Skeletal muscle tissue (tissue), 3 donors: ENCODE measurements at regions not wholly inside any gene's neighbourhood (a gene's known extent, or its start where the extent isn't known, plus 50 kb on each side); places are given as distances from the start of the nearest gene placed in this dataset.

Experiments
- H3K27ac ChIP-seq: one replicate; pipeline ENCODE4 v1.7.0; 2013; ENCODE audit warnings: mild to moderate bottlenecking, low read depth, low read length, inconsistent platforms
- H3K27me3 ChIP-seq, 3 donors: one replicate each; pipeline ENCODE4 v1.7.0; 2013; ENCODE audit warnings: low read length in 3 of 3; ENCODE audit not compliant: control insufficient read depth in 3 of 3, insufficient read depth in 3 of 3
- H3K36me3 ChIP-seq, 3 donors: one replicate each; pipeline ENCODE4 v1.7.0; 2013; ENCODE audit warnings: low read length in 3 of 3; ENCODE audit not compliant: control insufficient read depth in 3 of 3, insufficient read depth in 3 of 3
- H3K4me1 ChIP-seq, 3 donors: one replicate each; pipeline ENCODE4 v1.7.0; 2013; ENCODE audit warnings: low read length in 3 of 3, mild to moderate bottlenecking in 3 of 3; ENCODE audit not compliant: control insufficient read depth in 3 of 3, insufficient read depth in 3 of 3
- H3K4me3 ChIP-seq, 3 donors: one replicate each; pipeline ENCODE4 v1.7.0; 2013; ENCODE audit warnings: low read length in 3 of 3
- H3K9ac ChIP-seq, 3 donors: one replicate each; pipeline ENCODE4 v1.7.0; 2013; ENCODE audit warnings: low read length in 3 of 3, mild to moderate bottlenecking in 3 of 3, moderate library complexity in 2 of 3, low read depth in 1 of 3
- H3K9me3 ChIP-seq, 3 donors: one replicate each; pipeline ENCODE4 v1.7.0; 2013; ENCODE audit warnings: low read length in 3 of 3; ENCODE audit not compliant: control insufficient read depth in 3 of 3
- donor health status: Osteomylitis.

GRCh38 chr10:90575125-90575524 is 282.7 kb downstream of the HTR7 start:
- Histone ChIP-seq H3K4me1 (no peaks in the 10 kb centered on the region), H3K27me3 (no peaks in the 10 kb centered on the region), H3K4me3 (no peak overlapping the region), H3K9me3 (no peaks in the 10 kb centered on the region), H3K9ac (no peak overlapping the region), H3K27ac (no peak overlapping the region), H3K36me3 (no peaks in the 10 kb centered on the region)

- Histone ChIP-seq H3K27ac (no peak overlapping the region), H3K36me3 (no peaks in the 10 kb centered on the region), H3K4me1 (no peaks in the 10 kb centered on the region), H3K9ac (no peak overlapping the region), H3K4me3 (no peak overlapping the region), H3K27me3 (no peaks in the 10 kb centered on the region), H3K9me3 (no peaks in the 10 kb centered on the region)
These were observed 280.3 kb downstream of the HTR7 start for GRCh38 chr10:90577569-90577968.

GRCh38 chr10:90579602-90580242 is 278.1 kb downstream of the HTR7 start:
- no peaks in the 10 kb centered on the region for H3K9me3 ChIP-seq
- H3K27me3 ChIP-seq: no peaks in the 10 kb centered on the region
- no peaks in the 10 kb centered on the region for H3K4me1 ChIP-seq
- H3K4me3 ChIP-seq: no peak overlapping the region
- H3K9ac ChIP-seq: no peak overlapping the region
- H3K36me3 ChIP-seq: no peaks in the 10 kb centered on the region
- no peak overlapping the region for H3K27ac ChIP-seq

GRCh38 chr10:90583416-90583815 is 274.4 kb downstream of the HTR7 start:
- Histone ChIP-seq H3K27me3 (no peaks in the 10 kb centered on the region), H3K4me1 (no peaks in the 10 kb centered on the region), H3K36me3 (no peaks in the 10 kb centered on the region), H3K9me3 (no peaks in the 10 kb centered on the region), H3K9ac (no peak overlapping the region), H3K4me3 (no peak overlapping the region), H3K27ac (no peak overlapping the region)

DNA sequence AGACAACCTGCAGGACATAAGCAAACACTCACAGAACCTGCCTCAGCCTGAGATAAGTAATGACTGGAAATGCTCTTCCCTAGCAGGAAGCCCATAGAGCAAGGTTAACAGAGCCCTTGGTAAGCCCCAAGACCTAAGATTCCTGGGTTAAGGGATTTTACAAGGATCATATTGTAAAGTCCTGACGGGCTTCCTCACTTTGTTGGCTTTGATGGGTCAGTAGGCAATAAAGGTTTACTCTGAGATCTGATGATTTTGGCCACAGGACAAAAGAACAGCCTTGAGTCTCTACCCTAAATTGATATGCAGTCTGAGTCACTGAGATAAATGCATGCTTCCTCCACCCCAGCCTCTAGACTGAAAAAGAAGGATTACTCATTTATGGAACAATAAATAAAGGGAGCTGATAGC is 270.8 kb downstream of the HTR7 start:
- Histone ChIP-seq H3K9me3 (no peaks in the 10 kb centered on the region), H3K36me3 (no peaks in the 10 kb centered on the region), H3K4me3 (no peak overlapping the region), H3K27me3 (no peaks in the 10 kb centered on the region), H3K27ac (no peak overlapping the region), H3K4me1 (peaks cover 0 to 3% (median 2%) of the 10 kb centered on the region in 3 donors), H3K9ac (no peak overlapping the region)

- Histone ChIP-seq H3K4me1 (peaks cover 0 to 3% (median 2%) of the 10 kb centered on the region in 3 donors), H3K9ac (no peak overlapping the region), H3K27ac (no peak overlapping the region), H3K4me3 (no peak overlapping the region), H3K36me3 (no peaks in the 10 kb centered on the region), H3K9me3 (no peaks in the 10 kb centered on the region), H3K27me3 (no peaks in the 10 kb centered on the region)
These were observed 270.3 kb downstream of the HTR7 start for GRCh38 chr10:90587561-90587960.

DNA sequence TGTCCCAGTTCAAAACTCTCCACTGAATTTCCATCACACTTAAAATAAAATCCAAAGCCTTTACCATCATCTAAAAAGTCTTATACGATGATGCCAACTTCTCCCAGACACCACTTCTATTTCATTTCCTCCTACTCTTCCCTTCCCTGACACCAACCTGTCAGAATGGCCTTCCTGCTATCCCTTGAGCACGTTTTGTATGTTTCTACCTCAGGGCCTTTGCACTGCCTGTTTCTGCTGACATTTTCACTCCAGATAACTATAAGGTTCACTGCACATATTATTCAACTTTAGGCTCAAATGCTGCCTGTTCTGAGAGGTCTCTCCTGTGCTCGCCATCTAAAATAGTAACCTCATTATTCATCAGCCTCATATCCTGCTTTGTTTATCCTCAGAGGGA is 269.6 kb downstream of the HTR7 start:
- Histone ChIP-seq H3K27me3 (no peaks in the 10 kb centered on the region), H3K9me3 (no peaks in the 10 kb centered on the region), H3K4me1 (peaks cover 0 to 3% (median 2%) of the 10 kb centered on the region in 3 donors), H3K4me3 (no peak overlapping the region), H3K36me3 (no peaks in the 10 kb centered on the region), H3K9ac (no peak overlapping the region), H3K27ac (no peak overlapping the region)

DNA sequence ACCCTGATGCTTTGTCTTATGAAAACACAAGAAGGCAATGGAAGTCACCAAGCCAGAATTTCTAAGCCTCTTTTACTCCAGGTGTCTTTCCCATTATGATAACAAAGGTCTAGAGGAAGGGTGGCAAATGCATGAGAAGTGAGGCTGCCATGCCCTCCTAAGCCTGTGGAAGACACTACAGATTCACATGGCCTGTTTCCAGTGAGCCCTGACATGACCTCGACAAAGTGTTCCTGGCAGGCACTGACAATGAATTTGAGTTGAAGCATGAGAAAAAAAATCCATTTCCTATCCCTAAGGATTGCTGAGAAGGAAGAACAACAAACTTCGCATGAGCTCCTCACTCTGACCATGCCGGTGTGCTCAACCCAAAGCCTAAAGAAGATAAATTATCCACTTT is 268.0 kb downstream of the HTR7 start:
- no peaks in the 10 kb centered on the region for H3K9me3 ChIP-seq
- H3K9ac ChIP-seq: no peak overlapping the region
- H3K36me3 ChIP-seq: no peaks in the 10 kb centered on the region
- H3K27me3 ChIP-seq: no peaks in the 10 kb centered on the region
- no peak overlapping the region for H3K4me3 ChIP-seq
- H3K27ac ChIP-seq: no peak overlapping the region
- peaks cover 0 to 3% (median 2%) of the 10 kb centered on the region in 3 donors for H3K4me1 ChIP-seq

GRCh38 chr10:90591629-90592028 is 266.2 kb downstream of the HTR7 start:
- Histone ChIP-seq H3K36me3 (no peaks in the 10 kb centered on the region), H3K4me3 (no peak overlapping the region), H3K27ac (no peak overlapping the region), H3K27me3 (no peaks in the 10 kb centered on the region), H3K4me1 (peaks cover 0 to 3% (median 2%) of the 10 kb centered on the region in 3 donors), H3K9ac (no peak overlapping the region), H3K9me3 (no peaks in the 10 kb centered on the region)

DNA sequence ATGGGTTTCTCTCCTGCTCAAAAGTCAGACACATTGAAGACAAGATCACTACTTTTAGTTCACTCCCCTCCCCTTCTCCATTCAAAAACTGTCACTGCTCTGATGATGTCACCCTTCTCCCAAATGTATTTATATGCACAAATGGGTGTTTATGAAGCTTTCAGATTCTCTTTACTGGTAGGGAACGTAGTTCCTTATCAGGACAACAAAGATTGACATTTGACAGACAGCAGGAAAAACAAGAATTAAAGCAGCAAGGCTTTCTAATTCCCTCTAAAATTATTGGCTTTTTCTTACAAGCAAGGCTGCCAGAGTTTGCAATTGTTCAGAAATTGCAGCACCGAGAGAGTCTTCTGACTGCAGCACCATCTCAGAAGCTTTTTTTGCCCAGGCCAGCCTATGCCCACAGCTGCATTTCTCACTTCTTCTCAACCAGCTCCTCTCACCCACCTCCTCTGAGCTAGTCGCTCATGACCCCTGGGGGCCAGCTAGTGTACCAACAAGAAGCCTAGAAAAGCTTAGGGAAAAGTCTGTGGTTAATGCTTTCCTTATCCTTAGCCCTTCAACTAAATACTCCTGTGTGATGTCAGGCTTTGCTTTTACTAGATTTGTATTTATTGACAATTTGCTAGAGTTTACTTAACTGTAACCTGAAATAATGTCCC is 265.1 kb downstream of the HTR7 start:
- no peaks in the 10 kb centered on the region for H3K9me3 ChIP-seq
- H3K27me3 ChIP-seq: no peaks in the 10 kb centered on the region
- H3K4me3 ChIP-seq: no peak overlapping the region
- no peak overlapping the region for H3K9ac ChIP-seq
- no peak overlapping the region for H3K27ac ChIP-seq
- no peaks in the 10 kb centered on the region for H3K36me3 ChIP-seq
- peaks cover 0 to 3% (median 2%) of the 10 kb centered on the region in 3 donors for H3K4me1 ChIP-seq
